ENCODE measurements at regions not wholly inside any gene's neighbourhood (a gene's known extent, or its start where the extent isn't known, plus 50 kb on each side); places are given as distances from the start of the nearest gene placed in this dataset.
A peak's percentile ranks its signal among the peaks of the same experiment; 100 is the strongest.

- DNase-seq (ENCODE audit: low read depth in 3 of 3, low spot score in 2 of 3): no peak
Measured at GRCh38 chr7:20267482-20267881, 50.3 kb upstream of the MACC1 start.

- DNase-seq (ENCODE audit: low read depth in 3 of 3, low spot score in 2 of 3): no peak
Measured at GRCh38 chr7:20268824-20269223, 51.6 kb upstream of the MACC1 start.

GRCh38 chr7:20269726-20270125 lies 52.5 kb upstream of the MACC1 start:
- no peak for DNase-seq (ENCODE audit: low read depth in 3 of 3, low spot score in 2 of 3)

- no peak for DNase-seq (ENCODE audit: low read depth in 3 of 3, low spot score in 2 of 3)
Measured at GRCh38 chr7:20270371-20270770, 53.2 kb upstream of the MACC1 start.

DNA sequence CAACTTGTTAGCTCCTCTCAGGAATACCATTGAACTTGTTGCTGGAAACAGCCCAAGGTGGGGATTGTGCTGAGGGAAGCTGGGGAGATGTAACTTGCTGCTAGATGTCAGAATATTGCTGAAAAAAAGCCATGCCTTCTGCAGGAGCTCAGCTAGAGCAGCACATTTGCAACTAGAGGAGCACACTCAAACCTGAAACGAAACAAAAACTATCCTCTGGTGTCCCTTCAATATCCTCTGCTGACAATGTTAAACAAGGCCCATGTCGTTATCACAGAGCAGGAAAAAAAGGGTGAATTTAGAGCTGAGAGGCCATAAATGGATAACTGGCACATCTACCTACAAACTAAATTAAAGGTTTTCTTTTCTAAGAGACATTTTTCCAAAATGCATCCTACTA lies 53.7 kb upstream of the MACC1 start:
- DNase-seq (ENCODE audit: low read depth in 3 of 3, low spot score in 2 of 3): no peak

GRCh38 chr7:20275637-20276036 lies 55.1 kb upstream of the ITGB8 start:
- DNase-seq (ENCODE audit: low read depth in 3 of 3, low spot score in 2 of 3): no peak

DNA sequence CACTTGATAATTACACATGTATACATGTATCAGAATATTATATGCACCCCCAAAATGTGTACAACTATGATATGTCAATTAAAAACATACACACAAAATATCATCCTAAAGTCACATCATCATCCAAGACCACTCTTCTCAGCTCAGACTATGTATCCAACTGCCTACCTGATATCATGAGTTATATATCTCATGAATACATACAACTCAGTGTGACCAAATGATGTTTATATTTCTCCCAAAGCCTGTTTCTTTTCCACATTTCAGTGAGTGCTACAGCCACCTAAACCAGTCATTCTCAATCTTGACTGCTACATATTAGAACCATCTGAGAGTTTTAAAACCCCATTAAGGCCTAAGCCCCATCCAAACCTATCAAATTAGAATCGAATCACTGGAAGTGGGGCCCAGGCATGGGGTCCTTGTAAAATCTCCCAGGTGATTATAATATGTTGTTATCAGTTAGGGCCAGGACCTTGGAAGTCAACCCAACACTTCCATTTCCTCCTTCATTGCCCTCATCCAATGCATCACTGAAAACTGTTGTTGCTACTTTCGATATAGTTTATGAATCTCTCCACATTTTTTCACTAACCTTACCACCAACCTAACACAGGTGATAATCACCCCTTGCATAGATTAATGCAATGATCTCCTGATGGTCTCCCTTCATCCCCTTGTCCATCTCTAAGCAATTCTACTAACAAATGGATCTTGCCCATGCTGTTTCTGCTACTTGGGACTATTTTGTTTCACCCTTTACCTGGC lies 53.8 kb upstream of the ITGB8 start:
- no peak for DNase-seq (ENCODE audit: low read depth in 3 of 3, low spot score in 2 of 3)

GRCh38 chr7:20279979-20280378 lies 50.7 kb upstream of the ITGB8 start:
- DNase-seq (ENCODE audit: low read depth in 3 of 3, low spot score in 2 of 3): peak in 1 of 3 donors; percentile 3

DNA sequence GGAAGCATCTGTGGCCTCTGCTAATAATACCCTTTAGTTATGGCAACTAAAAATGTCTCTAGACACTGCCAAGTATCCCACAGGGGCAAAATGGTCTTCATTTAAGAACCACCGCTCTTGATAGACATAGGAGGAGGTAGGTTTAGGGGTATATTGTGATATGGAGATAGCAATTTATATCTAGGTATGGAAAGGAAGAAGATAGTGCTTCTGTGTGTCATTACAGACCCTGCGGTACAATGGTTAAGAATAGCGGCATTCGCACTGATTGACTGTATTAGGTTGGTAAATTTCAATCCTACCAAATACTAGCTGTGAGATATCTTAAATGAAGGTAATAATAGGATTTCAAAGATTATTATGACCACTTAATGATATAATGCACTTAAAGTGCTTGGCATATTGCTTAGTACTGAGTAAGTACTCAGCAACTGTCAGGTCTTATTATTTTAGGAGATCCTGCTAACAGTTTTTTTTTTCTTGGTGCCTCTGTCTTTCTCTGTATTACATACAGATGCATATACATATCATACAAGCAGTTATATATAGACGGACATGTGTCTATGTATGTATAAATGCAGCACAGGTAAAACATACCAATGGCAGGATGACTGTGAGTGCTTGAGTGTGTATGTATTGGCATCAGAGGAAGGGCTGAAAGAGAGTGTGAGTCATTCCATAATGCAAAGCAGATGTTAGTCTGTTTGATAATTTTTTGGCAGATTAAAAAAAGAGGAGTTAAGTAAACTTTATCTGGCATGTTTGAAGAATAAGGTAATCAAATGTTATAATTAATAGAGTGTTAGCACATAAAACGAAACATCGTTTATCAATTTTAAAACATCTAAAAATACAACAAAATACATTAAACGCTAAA lies 50.0 kb upstream of the ITGB8 start:
- no peak for DNase-seq (ENCODE audit: low read depth in 3 of 3, low spot score in 2 of 3)
